Suppressor macrophage treated with lipopolysaccharide for 1 hour (primary cell): ENCODE measurements at regions not wholly inside any gene's neighbourhood (a gene's known extent, or its start where the extent isn't known, plus 50 kb on each side); places are given as distances from the start of the nearest gene placed in this dataset.
A peak's percentile ranks its signal among the peaks of the same experiment; 100 is the strongest.
"Not testable (repeated sequence)": the region's sequence is repeated elsewhere in the genome, so short reads cannot be mapped to it uniquely, and the experiment has no call there.

ENCODE experiments used
- DNase-seq, 3 donors: peaks; one replicate each; pipeline ENCODE4 v3.0.0-alpha.2; 2020 to 2022

DNA sequence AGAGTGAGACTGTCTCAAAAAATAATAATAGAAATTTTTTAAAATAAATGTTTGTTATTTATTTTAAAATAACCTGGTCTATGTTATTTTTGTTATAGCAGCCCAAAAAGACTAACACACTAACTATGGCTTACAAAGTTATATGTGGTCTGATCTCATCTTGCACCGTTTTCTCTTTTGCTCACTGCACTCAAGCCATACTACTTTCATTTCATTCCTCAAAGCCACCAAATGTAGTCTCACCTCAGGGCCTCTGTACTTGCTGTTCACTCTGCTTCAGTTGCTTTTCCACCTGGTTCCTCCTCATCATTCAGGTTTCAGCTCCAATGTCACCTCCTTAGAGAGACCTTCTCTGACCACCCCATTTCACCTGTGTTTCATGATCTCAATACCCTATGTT, 55.2 kb upstream of the MDM1 start:
- no peak for DNase-seq

DNA sequence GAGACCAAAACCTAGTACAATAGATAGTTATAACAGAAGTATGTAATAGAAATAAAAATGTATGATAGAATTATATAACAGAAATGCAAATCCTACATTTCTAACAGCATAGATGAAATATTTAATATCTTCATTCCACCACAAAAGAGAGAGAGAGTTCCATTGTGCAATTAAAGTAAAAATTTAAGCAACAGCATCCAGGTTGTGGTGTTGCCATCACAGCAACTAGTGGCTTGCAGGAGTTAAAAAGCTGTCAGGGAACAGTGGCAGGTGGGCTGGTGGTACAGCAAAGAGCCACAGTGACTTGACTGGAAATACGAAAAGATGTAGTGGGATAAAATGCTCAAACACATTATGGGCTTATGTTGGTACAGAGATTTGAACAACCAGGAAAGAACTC, 57.1 kb upstream of the MDM1 start:
- no peak for DNase-seq

DNA sequence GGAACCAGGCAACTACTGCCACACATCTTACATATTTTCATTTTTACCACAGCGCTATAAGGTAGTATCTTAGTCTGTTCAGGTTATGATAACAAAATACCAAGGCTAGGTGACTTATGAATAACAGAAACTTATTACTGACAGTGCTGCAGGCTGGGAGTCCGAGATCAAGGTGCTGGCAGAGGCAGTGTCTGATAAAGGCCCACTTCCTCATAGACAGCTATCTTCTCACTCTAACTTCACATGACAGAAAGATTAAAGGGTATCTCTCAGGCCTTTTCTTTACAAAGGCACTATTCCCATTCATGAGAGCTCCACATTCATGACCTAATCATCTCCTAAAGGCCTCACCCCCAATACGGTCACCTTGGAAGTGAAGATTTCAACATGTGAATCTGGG, 59.8 kb upstream of the MDM1 start:
- no peak for DNase-seq

DNA sequence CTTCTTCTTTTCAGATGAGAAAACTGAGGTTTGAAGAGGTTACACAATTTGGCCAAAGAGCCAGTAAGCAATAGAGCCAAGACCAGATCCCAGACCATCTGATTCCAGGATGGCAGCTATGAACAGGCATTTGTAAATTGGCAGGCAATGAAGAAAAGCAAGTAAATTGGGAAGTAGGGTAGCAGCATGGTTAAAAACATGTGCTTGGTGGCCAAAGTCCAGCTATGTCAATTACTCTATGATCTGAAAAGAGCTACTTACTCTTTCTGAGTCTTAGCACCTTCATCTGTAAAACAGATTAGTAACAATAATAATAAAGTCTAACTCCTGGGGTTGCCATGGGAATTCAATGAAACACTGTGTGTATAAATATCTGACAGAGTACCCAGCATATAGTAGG, 60.2 kb upstream of the MDM1 start:
- DNase-seq, result no peak

DNA sequence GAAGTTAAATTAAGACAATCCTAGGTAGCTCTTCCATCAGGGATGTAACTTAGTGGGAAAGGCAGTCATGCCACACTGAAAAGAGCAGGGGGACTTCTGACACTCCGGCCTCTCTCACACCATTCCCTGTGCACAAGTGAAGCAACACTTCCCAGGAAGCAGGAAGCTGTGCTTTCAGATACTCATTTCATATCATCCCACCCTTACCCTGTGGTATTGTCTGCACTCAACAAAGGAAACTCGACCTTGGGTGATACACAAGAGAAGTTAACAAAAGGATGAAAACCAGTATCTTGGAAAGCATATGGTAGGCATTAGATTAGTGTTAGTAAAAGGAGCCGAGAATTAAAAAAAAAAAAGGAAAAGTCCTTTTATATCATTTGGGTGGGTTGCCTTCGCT, 61.3 kb upstream of the MDM1 start:
- no peak for DNase-seq

DNA sequence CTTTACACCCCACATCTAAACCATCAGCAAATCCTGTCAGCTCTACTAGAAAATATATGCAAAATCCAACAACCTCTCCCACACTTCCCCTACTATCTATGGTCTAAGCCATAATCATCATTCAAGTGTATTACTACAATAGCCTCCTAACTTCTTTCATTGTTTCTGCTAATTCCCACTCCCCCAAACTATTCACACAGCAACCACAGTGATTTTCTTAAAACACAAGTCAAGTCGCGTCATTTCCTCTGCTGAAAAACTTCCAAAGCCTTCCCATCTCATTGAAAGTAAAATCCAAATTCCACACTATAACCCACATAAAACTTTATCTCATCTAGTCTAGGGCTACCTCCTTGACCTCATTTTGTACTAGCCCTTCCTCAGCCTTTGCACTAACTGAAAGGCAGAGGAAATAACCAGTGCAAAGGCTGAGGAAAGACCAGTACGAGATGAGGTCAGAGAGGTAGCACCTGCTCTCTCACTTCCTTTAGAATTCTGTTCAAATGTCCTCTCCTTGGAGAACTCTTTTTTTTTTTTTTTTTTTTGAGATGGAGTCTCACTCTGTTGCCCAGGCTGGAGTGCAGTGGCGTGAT, 65.5 kb upstream of the MDM1 start:
- DNase-seq, result no peak

DNA sequence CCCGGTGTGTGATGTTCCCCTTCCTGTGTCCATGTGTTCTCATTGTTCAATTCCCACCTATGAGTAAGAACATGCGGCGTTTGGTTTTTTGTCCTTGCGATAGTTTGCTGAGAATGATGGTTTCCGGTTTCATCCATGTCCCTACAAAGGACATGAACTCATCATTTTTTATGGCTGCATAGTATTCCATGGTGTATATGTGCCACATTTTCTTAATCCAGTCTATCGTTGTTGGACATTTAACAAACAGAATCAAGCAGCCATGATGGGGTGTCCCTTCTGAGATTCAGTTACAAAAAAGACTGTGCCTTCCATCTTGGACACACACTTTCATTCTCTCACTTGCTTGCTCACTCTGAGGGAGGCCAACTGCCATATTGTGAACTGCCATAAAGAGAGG, 66.5 kb upstream of the MDM1 start:
- not testable (repeated sequence) for DNase-seq

DNA sequence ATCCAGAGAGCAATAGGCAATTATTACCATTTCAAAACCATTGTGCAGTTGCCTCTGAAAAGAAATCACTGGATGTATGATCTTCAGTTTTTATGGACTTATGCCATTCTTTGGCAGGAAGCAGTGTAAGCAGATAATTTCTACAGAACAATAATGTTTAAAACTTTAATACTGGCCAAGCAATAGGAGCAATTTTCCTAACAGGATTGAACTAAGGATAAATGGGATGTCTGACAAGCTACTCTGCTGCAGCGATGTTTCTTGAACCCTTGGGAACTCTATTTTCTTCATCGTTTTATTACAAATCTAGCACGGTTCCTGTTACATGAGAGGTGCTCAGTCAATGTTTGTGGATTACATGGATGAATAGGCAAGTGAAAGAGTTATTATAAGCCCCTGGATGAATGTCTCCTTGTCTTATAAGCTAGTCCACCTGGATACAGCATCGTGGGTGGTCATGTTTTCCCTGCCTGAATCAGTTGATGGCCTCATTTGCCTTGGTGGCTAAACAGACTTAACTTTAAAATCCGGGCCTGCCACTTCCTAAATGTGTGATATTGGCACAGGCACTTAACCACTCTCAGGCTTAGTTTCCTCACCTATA, 68.2 kb upstream of the MDM1 start:
- no peak for DNase-seq

DNA sequence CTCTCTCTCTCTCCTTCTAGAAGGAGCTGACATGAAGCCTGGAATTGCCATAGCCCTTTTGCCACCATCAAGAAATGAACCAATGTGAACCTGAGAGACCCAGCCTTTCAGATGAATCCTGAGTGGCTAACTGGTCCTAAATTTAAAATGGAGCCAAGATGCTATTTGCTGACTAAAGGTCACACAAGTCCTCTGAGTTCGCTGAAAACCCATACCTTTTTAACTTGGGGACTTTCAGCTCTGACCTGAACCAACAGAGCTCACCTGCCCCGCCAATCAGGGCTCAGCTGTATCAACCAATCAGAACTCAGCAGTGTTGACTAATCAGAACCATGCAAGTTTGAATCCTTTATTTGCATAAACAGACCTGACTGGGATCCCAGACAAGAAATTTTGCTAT, 70.3 kb upstream of the MDM1 start:
- no peak for DNase-seq

DNA sequence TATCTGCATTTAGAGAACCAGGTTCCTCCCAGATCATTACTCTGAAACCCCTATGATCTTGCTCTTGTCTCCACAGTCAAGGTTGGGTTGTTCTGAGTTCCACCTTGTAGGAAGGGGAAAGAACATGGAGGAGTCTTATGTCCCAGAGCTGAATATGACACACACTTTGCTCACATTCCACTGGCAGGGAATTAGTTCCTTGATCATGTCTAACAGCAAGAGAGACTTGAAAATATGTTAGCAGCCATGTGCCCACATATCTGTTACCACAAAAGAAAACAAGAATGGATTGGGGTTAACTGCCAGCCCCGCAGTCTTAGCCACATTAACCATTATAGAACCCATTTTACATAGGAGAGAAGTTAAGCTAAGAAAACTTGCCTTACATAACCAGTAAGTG, 71.1 kb upstream of the MDM1 start:
- DNase-seq, result no peak

DNA sequence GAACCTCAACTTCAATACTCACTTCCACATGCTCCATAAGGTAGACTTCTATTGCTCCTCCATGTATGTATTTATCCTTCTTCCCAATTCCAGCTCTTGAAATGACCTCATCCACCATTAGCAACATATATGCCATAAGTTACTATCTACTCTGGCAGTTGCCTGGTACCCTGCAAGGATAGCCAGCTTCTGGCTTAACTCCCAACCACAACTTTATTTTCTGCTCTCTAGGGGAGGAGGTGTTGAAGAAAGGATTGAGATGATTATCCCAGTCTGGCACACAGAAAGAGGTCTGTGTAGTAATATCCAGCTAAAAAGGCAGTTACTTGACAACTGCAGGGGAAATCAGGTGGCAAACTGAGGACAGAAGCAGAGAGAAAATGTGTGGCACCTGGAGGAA, 71.5 kb upstream of the MDM1 start:
- no peak for DNase-seq

DNA sequence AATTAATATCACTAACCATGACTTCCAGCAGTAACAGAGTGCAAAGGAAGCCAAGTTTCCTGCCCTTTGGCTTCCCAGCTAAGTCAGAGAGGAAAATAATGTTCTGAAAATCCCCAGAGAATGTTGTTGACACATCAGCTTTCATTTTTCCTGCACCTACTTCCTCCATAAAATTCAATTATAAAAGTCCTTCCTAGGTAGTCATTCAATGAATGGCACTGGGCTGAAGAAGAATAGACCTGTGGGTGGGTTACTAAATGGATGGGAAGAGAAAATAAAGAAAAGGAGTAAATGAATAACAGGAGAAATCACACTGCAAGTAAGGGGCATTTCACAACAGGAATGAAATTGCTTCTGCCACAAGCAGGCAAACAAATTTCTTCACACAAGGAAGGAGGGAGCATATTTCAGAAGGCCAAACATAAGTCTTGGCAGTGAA, 73.2 kb upstream of the MDM1 start:
- peak; percentile 43 to 65 (median 51) for DNase-seq

DNA sequence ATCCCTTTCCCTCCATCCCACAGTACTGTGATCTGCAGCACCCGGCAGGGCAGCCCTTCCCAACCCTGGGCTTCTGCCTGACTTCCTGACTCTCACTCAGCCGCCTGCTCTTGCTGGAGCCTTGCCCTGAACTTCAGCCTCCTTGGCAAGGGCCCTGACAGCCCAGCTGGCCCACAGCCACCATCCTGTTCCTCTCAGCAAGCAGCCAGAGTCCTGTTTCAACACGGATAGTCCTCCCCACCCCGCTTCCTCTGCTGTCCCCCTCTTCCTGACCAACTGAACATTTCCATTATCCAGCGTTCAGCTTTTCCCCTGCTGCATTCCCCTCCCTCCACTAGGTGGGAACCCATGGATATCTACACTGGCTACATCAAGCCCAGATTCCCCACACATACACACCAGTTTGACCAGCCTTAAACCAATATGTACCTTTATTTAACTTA, 74.0 kb upstream of the MDM1 start:
- DNase-seq, result peak; percentile 45 to 66 (median 54)

DNA sequence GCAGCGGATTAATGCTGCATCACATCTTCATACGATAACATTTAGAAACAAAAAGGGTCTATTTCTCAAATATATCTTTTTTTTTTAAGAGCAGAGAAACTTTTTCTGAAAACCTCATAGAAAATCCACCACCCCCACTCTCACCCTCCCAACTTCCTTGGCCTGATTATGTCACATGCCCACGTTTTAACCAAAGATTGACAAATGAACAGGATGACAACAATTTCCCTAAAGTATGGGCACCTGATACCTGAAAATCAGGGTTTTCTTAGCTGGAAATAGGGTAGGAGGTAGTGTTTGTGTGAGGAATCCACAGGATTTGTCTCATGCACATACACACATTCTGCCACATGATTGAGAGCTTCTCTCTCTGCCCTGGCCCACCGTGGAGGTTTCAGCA, 74.7 kb upstream of the MDM1 start:
- peak in 2 of 3 donors; percentile 16 to 56 for DNase-seq

DNA sequence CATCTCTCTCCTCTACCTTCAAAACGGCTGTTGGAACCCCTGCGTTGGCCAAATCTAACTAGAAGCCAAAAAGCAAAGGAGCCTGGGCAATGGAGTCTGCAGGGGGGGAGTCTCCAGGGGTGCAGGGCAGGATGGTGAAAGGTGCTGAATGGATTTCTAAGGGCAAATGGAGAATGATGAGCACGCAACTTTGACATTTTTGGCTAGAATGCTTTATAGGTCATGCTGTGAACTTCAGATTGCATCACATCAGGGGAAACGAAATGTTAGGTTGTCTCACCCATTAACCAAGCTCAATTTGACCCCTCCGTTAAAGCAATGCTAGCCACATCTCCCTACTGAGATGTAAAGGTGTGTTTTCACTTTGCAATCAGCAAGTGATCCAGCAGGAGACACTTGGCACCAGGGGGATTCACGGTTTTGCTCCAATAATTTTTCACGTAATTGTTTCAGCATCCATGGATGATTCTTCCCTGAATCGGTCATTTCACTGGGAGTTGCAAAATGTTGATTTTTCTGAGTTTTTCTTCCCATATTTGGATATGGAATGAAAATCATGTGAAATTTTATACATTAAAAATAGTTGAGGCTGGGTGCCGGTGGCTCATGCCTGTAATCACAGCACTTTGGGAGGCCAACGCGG, 78.0 kb upstream of the MDM1 start:
- DNase-seq, result no peak

DNA sequence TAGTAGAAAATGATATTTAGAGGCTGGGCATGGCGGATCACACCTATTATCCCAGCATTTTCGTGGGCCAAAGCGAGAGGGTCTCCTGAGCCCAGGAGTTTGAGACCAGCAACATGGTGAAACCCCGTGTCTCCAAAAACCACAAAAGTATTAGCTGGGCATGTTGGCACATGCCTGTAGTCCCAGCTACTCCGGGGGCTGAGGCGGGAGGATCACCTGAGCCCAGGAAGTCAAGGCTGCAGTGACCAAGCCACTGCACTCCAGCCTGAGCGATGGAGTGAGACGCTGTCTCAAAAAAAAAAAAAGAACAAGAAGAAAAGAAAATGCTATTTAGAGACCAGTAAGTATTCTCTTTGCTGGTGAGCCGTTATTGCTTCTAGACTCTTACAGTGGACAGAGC, 79.2 kb upstream of the MDM1 start:
- no peak for DNase-seq

DNA sequence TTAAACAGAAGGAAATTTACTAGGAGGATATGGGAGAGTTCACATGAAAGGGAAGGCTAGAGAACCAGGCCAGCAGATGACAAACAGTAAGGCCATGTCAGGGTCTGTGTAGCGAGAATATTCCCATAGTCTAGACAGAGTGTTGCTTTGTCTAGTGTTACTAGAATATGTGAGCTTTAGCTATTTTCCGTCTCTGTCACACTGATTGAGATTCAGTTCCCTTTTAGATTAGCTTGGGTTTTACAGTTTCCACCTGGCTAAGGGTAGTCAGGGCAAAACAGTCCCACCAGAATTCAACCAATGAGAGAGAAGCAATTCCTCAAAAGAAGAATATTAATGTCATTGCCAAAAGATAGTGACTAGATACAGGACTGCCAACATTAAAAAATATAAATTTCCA, 82.8 kb upstream of the MDM1 start:
- no peak for DNase-seq

DNA sequence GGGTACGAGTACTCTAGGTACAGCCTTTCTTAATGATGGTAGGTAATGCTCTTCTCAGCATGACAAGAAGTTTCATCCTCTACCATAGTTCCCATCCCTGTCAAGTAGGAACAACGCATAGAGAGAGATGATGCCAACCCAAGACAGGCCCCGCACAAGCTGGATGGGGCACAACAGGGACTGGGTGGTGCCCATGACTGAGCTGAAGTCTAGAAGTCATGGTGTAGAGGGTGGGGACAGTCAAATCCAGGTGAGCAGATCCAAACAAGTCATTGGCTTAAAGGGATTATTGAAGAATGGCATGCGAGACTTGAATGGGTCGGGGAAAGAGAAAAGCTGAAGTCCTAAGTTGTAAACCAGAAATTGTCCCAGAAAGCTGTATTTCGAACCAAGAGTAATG, 84.2 kb upstream of the MDM1 start:
- no peak for DNase-seq

DNA sequence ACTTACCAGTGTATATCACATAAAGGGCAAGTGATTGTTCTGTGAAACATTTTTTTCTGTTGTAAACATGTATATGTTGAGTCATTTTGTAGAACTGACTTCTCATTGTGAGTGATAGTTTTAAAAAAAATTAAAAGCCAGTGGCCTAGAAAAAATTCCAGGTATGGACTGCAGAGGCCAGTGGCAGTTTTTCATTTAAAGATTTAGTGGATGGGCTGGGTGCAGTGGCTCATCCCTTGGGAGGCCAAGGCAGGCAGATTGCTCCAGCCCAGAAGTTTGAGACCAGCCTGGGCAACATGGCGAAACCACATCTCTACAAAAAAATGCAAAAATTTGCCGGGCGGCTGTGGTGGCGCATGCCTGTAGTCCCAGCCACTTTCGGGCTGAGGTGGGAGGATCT, 84.7 kb upstream of the MDM1 start:
- no peak for DNase-seq

DNA sequence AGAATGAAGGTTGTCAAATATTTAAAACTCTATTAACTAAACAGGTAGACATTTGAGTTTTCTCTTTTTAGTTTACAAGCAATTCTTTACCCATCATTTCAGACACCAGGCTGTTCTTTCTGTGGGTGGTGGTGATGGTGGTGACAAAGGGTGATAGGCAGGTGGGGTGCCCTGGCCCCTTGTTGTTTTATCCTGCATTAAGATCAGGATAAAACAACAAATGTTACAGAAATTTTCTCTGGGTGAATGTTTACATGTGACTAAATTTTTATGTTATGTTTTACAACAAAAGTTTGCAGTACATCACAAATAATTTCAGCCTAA, 85.9 kb upstream of the MDM1 start:
- no peak for DNase-seq

DNA sequence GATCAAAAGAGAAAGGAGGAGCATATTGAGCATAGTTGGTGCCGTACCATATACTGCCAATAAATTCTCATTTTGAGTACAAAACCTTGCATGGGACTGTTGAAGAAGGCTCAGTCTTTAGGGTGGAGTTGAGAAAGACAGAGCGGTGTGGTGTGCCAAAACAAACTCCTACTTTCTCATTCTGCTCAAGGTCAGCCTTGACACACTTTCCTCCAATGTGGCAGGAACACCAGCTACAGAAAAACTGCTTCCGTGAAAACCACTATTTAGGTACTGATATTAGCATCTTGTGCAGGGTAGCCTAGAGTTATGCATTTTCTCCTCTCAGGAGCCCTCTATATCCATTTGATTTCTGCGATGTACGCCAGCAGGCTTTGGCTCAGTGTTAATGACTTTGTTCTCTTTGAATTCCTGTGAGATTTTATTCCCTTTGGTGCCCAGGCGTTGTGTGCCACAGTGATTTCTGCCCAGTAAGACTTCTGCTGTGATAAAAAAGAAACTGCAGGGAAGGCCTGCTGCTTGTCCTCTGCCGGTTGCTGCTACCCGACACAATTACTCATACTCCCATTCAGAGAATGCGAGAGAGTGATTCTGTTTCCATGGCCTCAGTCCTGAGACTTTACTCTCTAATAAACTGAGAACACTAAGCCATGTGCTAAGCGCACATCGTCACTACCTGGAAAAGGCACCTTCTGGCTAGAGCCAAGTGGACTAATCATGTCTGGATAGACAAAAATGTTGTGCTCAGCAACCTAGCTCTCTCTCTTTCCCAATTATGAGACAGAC, 88.3 kb upstream of the MDM1 start:
- DNase-seq, result no peak

DNA sequence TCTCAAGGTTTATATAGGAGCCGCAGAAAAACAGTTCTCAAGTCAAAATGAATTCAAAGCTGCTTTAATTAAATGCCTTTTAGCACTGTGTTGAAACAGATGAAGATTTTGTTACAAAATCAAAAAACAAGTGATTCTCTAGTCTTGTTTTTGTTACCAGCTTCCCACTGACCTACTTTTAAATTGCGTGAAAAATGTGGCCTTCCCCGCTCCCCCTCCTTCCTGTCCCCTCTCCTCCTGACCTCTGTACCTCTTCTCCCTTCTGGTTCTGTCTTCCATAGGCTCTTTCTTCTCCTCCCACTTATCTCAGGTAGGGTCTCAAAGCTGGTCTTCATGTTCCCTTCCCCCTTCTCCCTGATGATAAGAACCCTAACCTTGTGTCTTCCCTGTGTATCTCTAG, 90.0 kb upstream of the MDM1 start:
- DNase-seq, result no peak

DNA sequence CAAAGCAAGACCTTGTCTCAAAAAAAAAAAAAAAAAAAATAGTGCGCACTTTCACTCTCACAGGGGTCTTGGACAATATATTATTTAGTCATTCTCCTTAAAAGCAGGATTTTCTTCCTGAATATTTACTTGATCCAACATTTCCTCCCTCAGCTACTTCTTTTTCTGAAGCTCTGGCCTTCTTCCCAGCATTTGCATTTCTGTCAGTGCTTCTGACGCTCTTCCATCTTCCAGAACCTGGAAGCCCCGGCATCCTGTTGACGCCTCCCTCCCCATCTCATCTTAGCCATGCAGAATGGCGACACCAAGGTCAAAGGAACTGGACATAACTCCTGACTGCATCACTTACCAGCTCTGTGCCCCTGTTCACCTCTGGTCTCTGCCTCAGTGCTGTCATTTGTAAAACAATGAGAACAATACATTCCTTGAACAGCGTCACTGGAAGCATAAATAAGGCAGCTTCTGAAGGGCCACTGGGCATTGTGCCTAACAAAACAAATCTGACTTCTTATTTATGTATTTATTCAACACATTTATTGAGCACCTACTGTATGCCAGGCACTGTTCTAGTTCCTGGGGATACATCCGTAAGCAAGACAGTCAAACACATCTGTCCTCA, 90.9 kb upstream of the MDM1 start:
- no peak for DNase-seq

DNA sequence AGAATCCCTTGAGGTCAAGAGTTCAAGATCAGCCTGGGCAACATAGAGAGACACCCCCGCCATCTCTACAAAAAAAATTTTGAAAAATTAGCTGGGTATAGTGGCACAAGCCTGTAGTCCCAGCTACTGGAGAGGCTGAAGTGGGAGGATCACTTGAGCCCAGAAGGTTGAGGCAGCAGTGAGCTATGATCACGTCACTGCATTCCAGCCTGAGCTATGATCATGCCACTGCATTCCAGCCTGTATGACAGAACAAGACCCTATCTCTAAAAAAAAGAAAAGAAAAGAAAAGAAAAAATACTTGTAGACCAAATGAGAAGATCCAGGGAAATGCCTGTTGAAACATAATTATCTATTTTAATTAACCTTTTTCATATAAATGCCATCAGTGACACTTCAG, 93.8 kb upstream of the MDM1 start:
- DNase-seq, result no peak
